ENCODE measurements at regions not wholly inside any gene's neighbourhood (a gene's known extent, or its start where the extent isn't known, plus 50 kb on each side); places are given as distances from the start of the nearest gene placed in this dataset.

DNA sequence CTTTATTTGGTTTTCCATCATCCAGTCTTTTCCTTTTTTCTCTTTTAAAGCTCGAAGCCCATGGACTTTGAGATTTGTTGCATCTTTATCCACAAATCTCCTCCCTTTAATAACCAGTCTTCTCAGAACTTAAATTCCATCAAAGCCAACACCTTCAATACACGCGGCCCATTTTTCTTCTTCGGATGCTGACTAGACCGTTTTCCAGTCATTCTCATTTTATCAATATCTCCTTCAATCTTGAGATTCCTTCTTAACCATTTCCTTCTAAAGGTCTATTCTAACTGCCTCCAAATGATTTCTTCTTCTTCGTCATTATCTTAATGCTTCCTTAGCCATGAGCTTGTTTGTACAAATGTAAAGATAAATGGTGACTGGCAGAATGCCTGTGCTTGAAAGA, 173.5 kb downstream of the BAMBI start:
- TF ChIP-seq EZH2 (IDR thresholded peaks at IDR 0.05), result no peak
- TF ChIP-seq POLR2AphosphoS5 (IDR thresholded peaks at IDR 0.05; ENCODE audit: borderline replicate concordance, low read depth, low read length), result no peak
- no peak for TF ChIP-seq FOXP2 (optimal IDR thresholded peaks at IDR 0.05; ENCODE audit: control extremely low read depth, extremely low read length, insufficient read depth)
